IMR-90 (cell line): ENCODE measurements at regions not wholly inside any gene's neighbourhood (a gene's known extent, or its start where the extent isn't known, plus 50 kb on each side); places are given as distances from the start of the nearest gene placed in this dataset.

Experiments used
- ATAC-seq: fragments of 200-7000 bp; cut with Tn5 transposase; 2 replicates; pipeline ENCODE4 v1.9.1; 2020; ENCODE audit warnings: low read depth, mild to moderate bottlenecking, moderate library complexity
- BruUV-seq: library from RNA; stranded (reverse); fragments of 400-500 nt; replicated peaks from 2 replicates; lab custom pipeline; 2021; lab: Mats Ljungman, UMichigan
- CTCF ChIA-PET: fragments of 300-600 bp; formaldehyde crosslinking; extraction: SDS; loops from one replicate; lab custom pipeline; 2021; ENCODE audit warnings: antibody characterized with exemption; lab: Yijun Ruan, JAX
- POLR2A ChIA-PET: fragments of 300-600 bp; sonication (Branson Sonifier 250); formaldehyde crosslinking; loops from one replicate; lab custom pipeline; 2022; ENCODE audit warnings: antibody characterized with exemption; ENCODE audit not compliant: unreplicated experiment; lab: Charles Lee
- DNase-seq: peaks from one replicate; pipeline ENCODE4 v3.0.0; 2013
- H2AFZ ChIP-seq: replicated peaks from 2 replicates; pipeline ENCODE3; 2013; ENCODE audit warnings: low read length, mild to moderate bottlenecking; ENCODE audit not compliant: poor library complexity
- H2AK5ac ChIP-seq: 2 replicates; pipeline ENCODE4 v1.6.1; 2013; ENCODE audit warnings: low read depth, low read length, inconsistent platforms
- H2AK9ac ChIP-seq: replicated peaks from 2 replicates; pipeline ENCODE3; 2013; ENCODE audit warnings: mild to moderate bottlenecking, low read depth, low read length, moderate library complexity; ENCODE audit not compliant: poor library complexity
- H2BK120ac ChIP-seq: 2 replicates; pipeline ENCODE4 v1.6.1; 2013; ENCODE audit warnings: low read depth, low read length, inconsistent platforms
- H2BK15ac ChIP-seq: 3 replicates; pipeline ENCODE4 v1.6.1; 2013; ENCODE audit warnings: low read depth, low read length, inconsistent platforms
- H2BK20ac ChIP-seq: 2 replicates; pipeline ENCODE4 v1.6.1; 2013; ENCODE audit warnings: low read depth, mild to moderate bottlenecking, inconsistent platforms, low read length, moderate library complexity
- H2BK5ac ChIP-seq: 2 replicates; pipeline ENCODE4 v1.6.1; 2013; ENCODE audit warnings: mild to moderate bottlenecking, low read depth, low read length, inconsistent platforms; ENCODE audit not compliant: poor library complexity, severe bottlenecking
- H3K14ac ChIP-seq: replicated peaks from 2 replicates; pipeline ENCODE4 v1.6.1; 2013; ENCODE audit warnings: low read depth, low read length, inconsistent platforms
- H3K18ac ChIP-seq: 2 replicates; pipeline ENCODE4 v1.6.1; 2013; ENCODE audit warnings: low read depth, low read length, control low read depth
- H3K23ac ChIP-seq: 2 replicates; pipeline ENCODE4 v1.6.1; 2013; ENCODE audit warnings: low read depth, low read length, inconsistent platforms
- H3K27ac ChIP-seq: 2 replicates; pipeline ENCODE4 v1.5.1; 2013; ENCODE audit warnings: mild to moderate bottlenecking, control low read depth, low read length; ENCODE audit not compliant: insufficient read depth
- H3K27me3 ChIP-seq: 2 replicates; pipeline ENCODE4 v1.6.1; 2013; ENCODE audit warnings: low read length; ENCODE audit not compliant: control insufficient read depth, insufficient read depth
- H3K36me3 ChIP-seq: 2 replicates; pipeline ENCODE4 v1.6.1; 2013; ENCODE audit warnings: low read length, mixed read lengths; ENCODE audit not compliant: control insufficient read depth, insufficient read depth
- H3K4ac ChIP-seq: 2 replicates; pipeline ENCODE4 v1.6.1; 2013; ENCODE audit warnings: low read depth, low read length, inconsistent platforms
- H3K4me1 ChIP-seq: 2 replicates; pipeline ENCODE4 v1.6.1; 2013; ENCODE audit warnings: low read length, mixed read lengths; ENCODE audit not compliant: control insufficient read depth, insufficient read depth
- H3K4me2 ChIP-seq: 2 replicates; pipeline ENCODE4 v1.6.1; 2013; ENCODE audit warnings: low read depth, mild to moderate bottlenecking, control low read depth, low read length, moderate library complexity
- H3K4me3 ChIP-seq: 2 replicates; pipeline ENCODE4 v1.5.1; 2013; ENCODE audit warnings: low read depth, mild to moderate bottlenecking, control low read depth, low read length, moderate library complexity; ENCODE audit not compliant: insufficient read depth
- H3K56ac ChIP-seq: 2 replicates; pipeline ENCODE4 v1.6.1; 2013; ENCODE audit warnings: low read length, inconsistent platforms; ENCODE audit not compliant: insufficient read depth; ENCODE audit errors: extremely low read depth
- H3K79me1 ChIP-seq, 2 experiments: 2 replicates each; pipeline ENCODE4 v1.6.1; 2013; ENCODE audit warnings: low read length in 2 of 2, inconsistent platforms in 1 of 2, low read depth in 1 of 2
- H3K9ac ChIP-seq: 2 replicates; pipeline ENCODE4 v1.6.1; 2013; ENCODE audit warnings: low read depth, low read length, control low read depth
- H3K9me1 ChIP-seq: 2 replicates; pipeline ENCODE4 v1.6.1; 2013; ENCODE audit warnings: low read length, inconsistent platforms; ENCODE audit not compliant: insufficient read depth
- H3K9me3 ChIP-seq: 2 replicates; pipeline ENCODE4 v1.6.1; 2013; ENCODE audit warnings: low read length; ENCODE audit not compliant: control insufficient read depth, insufficient read depth
- H4K20me1 ChIP-seq: 2 replicates; pipeline ENCODE4 v1.6.1; 2013; ENCODE audit warnings: low read length, inconsistent platforms; ENCODE audit not compliant: insufficient read depth
- H4K5ac ChIP-seq: 2 replicates; pipeline ENCODE4 v1.6.1; 2013; ENCODE audit warnings: mild to moderate bottlenecking, low read depth, low read length, control low read depth
- H4K8ac ChIP-seq, 2 experiments: 2 replicates each; pipeline ENCODE4 v1.6.1; 2013; ENCODE audit warnings: low read depth in 2 of 2, low read length in 2 of 2, control low read depth in 1 of 2, inconsistent platforms in 1 of 2
- H4K91ac ChIP-seq: 2 replicates; pipeline ENCODE4 v1.6.1; 2013; ENCODE audit warnings: low read depth, low read length, inconsistent platforms; ENCODE audit not compliant: insufficient read depth
- BHLHE40 ChIP-seq: fragments of 150-350 bp; IDR thresholded peaks from 2 replicates; pipeline ENCODE4 v1.6.1; 2016; ENCODE audit warnings: mild to moderate bottlenecking, low read depth, low read length
- CEBPB ChIP-seq: IDR thresholded peaks from 2 replicates; pipeline ENCODE4 v1.6.1; 2012; ENCODE audit warnings: low read depth, low read length, improper control_type of control experiment
- CHD1 ChIP-seq: IDR thresholded peaks from 2 replicates; pipeline ENCODE4 v1.6.1; 2012; ENCODE audit warnings: low read depth, low read length, improper control_type of control experiment
- CTCF ChIP-seq: conservative IDR thresholded peaks from 2 replicates; pipeline ENCODE4 v1.5.1; 2012; ENCODE audit warnings: mild to moderate bottlenecking, low read depth, low read length, improper control_type of control experiment
- ELK1 ChIP-seq: fragments of 150-350 bp; IDR thresholded peaks from 2 replicates; pipeline ENCODE4 v1.6.1; 2016; ENCODE audit warnings: low read depth, mild to moderate bottlenecking, low read length, moderate library complexity, borderline replicate concordance
- FOS ChIP-seq: fragments of 150-350 bp; IDR thresholded peaks from 2 replicates; pipeline ENCODE4 v1.6.1; 2016; ENCODE audit warnings: low read depth, low read length
- MAFK ChIP-seq: IDR thresholded peaks from 2 replicates; pipeline ENCODE4 v1.6.1; 2012; ENCODE audit warnings: low read depth, low read length, improper control_type of control experiment
- MAZ ChIP-seq: IDR thresholded peaks from 2 replicates; pipeline ENCODE4 v1.6.1; 2012; ENCODE audit warnings: low read depth, mild to moderate bottlenecking, low read length, improper control_type of control experiment, moderate library complexity, borderline replicate concordance
- MXI1 ChIP-seq: IDR thresholded peaks from 2 replicates; pipeline ENCODE4 v1.6.1; 2012; ENCODE audit warnings: low read depth, mild to moderate bottlenecking, low read length, moderate library complexity, borderline replicate concordance
- NFE2L2 ChIP-seq: fragments of 150-350 bp; IDR thresholded peaks from 2 replicates; pipeline ENCODE4 v1.6.1; 2016; ENCODE audit warnings: low read depth, mild to moderate bottlenecking, low read length
- POLR2A ChIP-seq: IDR thresholded peaks from 2 replicates; pipeline ENCODE4 v1.6.1; 2012; ENCODE audit warnings: mild to moderate bottlenecking, low read depth, low read length
- RAD21 ChIP-seq: IDR thresholded peaks from 2 replicates; pipeline ENCODE4 v1.6.1; 2012; ENCODE audit warnings: low read length, improper control_type of control experiment
- RCOR1 ChIP-seq: IDR thresholded peaks from 2 replicates; pipeline ENCODE4 v1.6.1; 2012; ENCODE audit warnings: mild to moderate bottlenecking, low read length, improper control_type of control experiment; ENCODE audit not compliant: insufficient replicate concordance
- RFX5 ChIP-seq: IDR thresholded peaks from 2 replicates; pipeline ENCODE4 v1.8.0; 2012; ENCODE audit warnings: low read depth, mild to moderate bottlenecking, low read length, moderate library complexity
- SMC3 ChIP-seq: fragments of 150-350 bp; IDR thresholded peaks from 2 replicates; pipeline ENCODE4 v1.6.1; 2016; ENCODE audit warnings: low read depth, mild to moderate bottlenecking, antibody characterized with exemption, low read length, moderate library complexity
- USF2 ChIP-seq: fragments of 150-350 bp; IDR thresholded peaks from 2 replicates; pipeline ENCODE4 v1.6.1; 2017; ENCODE audit warnings: mild to moderate bottlenecking, antibody characterized with exemption, low read length, low read depth
- WGBS, 2 experiments: methylation state at CpG; one replicate each; pipeline versions ENCODE4 v1.1.5 to v1.1.7; 2013; ENCODE audit warnings: missing lambda C conversion rate in 2 of 2; ENCODE audit not compliant: insufficient read length in 1 of 2; ENCODE audit errors: extremely low coverage in 2 of 2; 5-methylcytosine and 5-hydroxymethylcytosine counted together
- dilution Hi-C: fragments of 300-500 bp; cut with HindIII; formaldehyde crosslinking; loops from one replicate; pipeline ENCODE4 v1.14.3; 2018; ENCODE audit warnings: low sequenced_read_pairs; ENCODE audit not compliant: unreplicated experiment
- in situ Hi-C: fragments of 300-500 bp; cut with MboI; formaldehyde crosslinking; loops from 3 replicates; pipeline ENCODE4 v1.14.3; 2019; ENCODE audit warnings: low sequenced_read_pairs, inconsistent platforms, mixed read lengths
- intact Hi-C: fragments of 100-400 bp; cut with micrococcal nuclease; formaldehyde crosslinking; loops from 2 replicates; pipeline ENCODE4 v1.10.0; 2022

GRCh38 chr17:72295916-72296315, 175.1 kb downstream of the SOX9 start:
- peak overlapping the region; percentile 57; the same call in 1 of the 2 replicates for H3K4ac ChIP-seq
- H3K4me2 ChIP-seq: no peak overlapping the region
- 0 out of 2 replicates have a peak overlapping the region, but pooled peaks have one; percentile 45 for H3K23ac ChIP-seq
- dilution Hi-C loops: no loop called here
- H2AK9ac ChIP-seq: peak overlapping the region; percentile 15
- 0 out of 2 replicates have a peak overlapping the region, but pooled peaks have one; percentile 9 for H3K14ac ChIP-seq
- peak overlapping the region; percentile 35 for H2AK5ac ChIP-seq
- H4K5ac ChIP-seq: peak overlapping the region; percentile 38
- DNase-seq: peak; percentile 14
- in situ Hi-C loops: no loop called here
- no peak overlapping the region for H2BK5ac ChIP-seq
- no peaks in the 10 kb centered on the region for H4K20me1 ChIP-seq
- 40% methylated on average over 1 of the region's 4 CpGs; no CpG with 5 or more reads in 1 of the 2 experiments for WGBS, 2 experiments
- H3K9me1 ChIP-seq: peaks cover 12% of the 10 kb centered on the region
- H3K9ac ChIP-seq: no peak overlapping the region
- ChIA-PET POLR2A (no interaction called here), CTCF (interaction anchor here (0.6 kb wide), 1 partner anchor 244 kb away, joined by 3 read pairs; no protein-coding TSS in a partner anchor)
- no peaks in the 10 kb centered on the region for H3K9me3 ChIP-seq
- H4K91ac ChIP-seq: peak overlapping the region; percentile 26; the same call in 1 of the 2 replicates
- H3K79me1 ChIP-seq: no peaks in the 10 kb centered on the region
- no peak overlapping the region for H3K27ac ChIP-seq
- no peak overlapping the region for H2AFZ ChIP-seq
- peaks cover 16% of the 10 kb centered on the region for H3K4me1 ChIP-seq
- intact Hi-C loops: no loop called here
- no peak overlapping the region; the same call in 1 of the 2 replicates for H3K18ac ChIP-seq
- TF ChIP-seq ELK1: no peak
- TF ChIP-seq RFX5: no peak
- no peak for TF ChIP-seq CTCF
- TF ChIP-seq RCOR1: no peak
- TF ChIP-seq MAZ: no peak
- TF ChIP-seq CHD1: no peak
- TF ChIP-seq CEBPB: no peak
- no peak for TF ChIP-seq MAFK
- TF ChIP-seq BHLHE40: no peak
- TF ChIP-seq FOS: no peak
- no peak for TF ChIP-seq RAD21
- TF ChIP-seq NFE2L2: no peak
- no peak for TF ChIP-seq POLR2A
- TF ChIP-seq USF2: no peak
- TF ChIP-seq MXI1: no peak
- TF ChIP-seq SMC3: no peak
- no peak for ATAC-seq
- H3K36me3 ChIP-seq: no peaks in the 10 kb centered on the region
- 0 out of 2 replicates have a peak overlapping the region, but pooled peaks have one; percentile 26 for H2BK120ac ChIP-seq
- H4K8ac ChIP-seq: no peak overlapping the region
- 0 out of 3 replicates have a peak overlapping the region, but pooled peaks have one; percentile 57 for H2BK15ac ChIP-seq
- no TSS peak for BruUV-seq
- H3K4me3 ChIP-seq: no peak overlapping the region
- no peak overlapping the region for H3K56ac ChIP-seq
- H3K27me3 ChIP-seq: peaks cover 3% of the 10 kb centered on the region
- H2BK20ac ChIP-seq: peak overlapping the region; percentile 39; the same call in 1 of the 2 replicates
